Upper lobe of left lung (tissue), 6 donors: ENCODE measurements at regions not wholly inside any gene's neighbourhood (a gene's known extent, or its start where the extent isn't known, plus 50 kb on each side); places are given as distances from the start of the nearest gene placed in this dataset.

Source experiments
- ATAC-seq, 2 donors: fragments of 200-7000 bp; cut with Tn5 transposase; one replicate each; pipeline ENCODE4 v1.9.1; 2022; ENCODE audit warnings: mild to moderate bottlenecking in 2 of 2, moderate library complexity in 2 of 2; ENCODE audit not compliant: low FRiP score in 2 of 2
- DNase-seq, 2 donors: peaks; one replicate each; pipeline ENCODE4 v3.0.0-alpha.2; 2019 to 2020
- H3K27ac ChIP-seq, 4 donors: fragments of 200-600 bp; sonication (generic); one replicate each; pipeline ENCODE4 v1.5.1; 2016 to 2019
- H3K27me3 ChIP-seq, 4 donors: fragments of 200-600 bp; sonication (generic); one replicate each; pipeline ENCODE4 v1.5.1; 2017 to 2019
- H3K36me3 ChIP-seq, 4 donors: fragments of 200-600 bp; sonication (generic); one replicate each; pipeline ENCODE4 v1.5.1; 2016 to 2019
- H3K4me1 ChIP-seq, 4 donors: fragments of 200-600 bp; sonication (generic); one replicate each; pipeline ENCODE4 v1.5.1; 2018 to 2019
- H3K4me3 ChIP-seq, 4 donors: fragments of 200-600 bp; sonication (generic); one replicate each; pipeline ENCODE4 v1.5.1; 2017 to 2019; ENCODE audit warnings: mild to moderate bottlenecking in 2 of 4, moderate library complexity in 1 of 4
- H3K9me3 ChIP-seq, 4 donors: fragments of 200-600 bp; sonication (generic); one replicate each; pipeline ENCODE4 v1.5.1; 2018 to 2019
- EP300 ChIP-seq, 4 donors: sonication (generic); formaldehyde crosslinking; IDR thresholded peaks; one replicate each; pipeline ENCODE4 v1.5.1; 2017; ENCODE audit warnings: antibody characterized with exemption in 4 of 4, control low read depth in 2 of 4
- POLR2A ChIP-seq, 4 donors: fragments of 450-650 bp; IDR thresholded peaks; one replicate each; pipeline ENCODE4 v1.5.1; 2016 to 2017; ENCODE audit warnings: antibody characterized with exemption in 4 of 4, mild to moderate bottlenecking in 2 of 4
- POLR2AphosphoS5 ChIP-seq, 2 donors: sonication (generic); formaldehyde crosslinking; IDR thresholded peaks; one replicate each; pipeline ENCODE4 v1.5.1; 2017; ENCODE audit warnings: antibody characterized with exemption in 2 of 2
- WGBS, 2 donors: methylation state at CpG; one replicate each; pipeline ENCODE4 v1.1.5; 2017 to 2018; 5-methylcytosine and 5-hydroxymethylcytosine counted together
- TF ChIP-seq, protein P1 (sequence below), 6 experiments: fragments of 450-650 bp in 4 of 6; fragments of 200-600 bp in 2 of 6; sonication (generic) in 2 of 6; IDR thresholded peaks; one replicate each; pipeline ENCODE4 v1.5.1; 2016 to 2019; ENCODE audit warnings: antibody characterized with exemption in 6 of 6
- donor health status: DM: no; HTN: no; CAD: no; lungs with moderate emphysema.
- donor health status: DM: no; HTN: yes; CAD: no; lungs with severe emphysema.

DNA sequence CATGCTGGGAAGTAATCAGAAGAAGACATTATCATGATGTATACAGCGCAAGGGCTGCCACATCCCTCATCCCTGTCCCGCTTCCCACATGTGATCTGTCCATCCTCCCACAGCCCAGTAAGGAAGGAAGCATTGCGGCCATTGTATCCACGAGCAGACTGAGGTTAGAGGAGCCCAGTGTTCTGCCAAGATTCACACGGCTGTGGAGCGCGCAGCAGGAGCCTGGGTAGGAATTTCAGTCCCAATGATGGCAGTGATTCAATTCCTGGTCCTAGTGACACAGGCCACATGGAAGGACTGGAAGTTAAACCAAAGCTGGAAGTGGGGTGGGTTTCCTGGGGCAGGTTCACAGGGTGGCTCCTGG is 89.2 kb downstream of the RTL6 start:
- Histone ChIP-seq H3K4me3 (no peak overlapping the region), H3K4me1 (no peaks in the 10 kb centered on the region), H3K27ac (no peak overlapping the region), H3K27me3 (no peaks in the 10 kb centered on the region), H3K9me3 (no peaks in the 10 kb centered on the region), H3K36me3 (no peaks in the 10 kb centered on the region)
- no peak for ATAC-seq
- 78% methylated on average over 4 to 7 of the region's 7 CpGs for WGBS, 2 donors
- TF ChIP-seq POLR2AphosphoS5 (IDR thresholded peaks at IDR 0.05) (no peak), EP300 (IDR thresholded peaks at IDR 0.05) (no peak), POLR2A (IDR thresholded peaks at IDR 0.05) (no peak)
- TF ChIP-seq, protein P1, sequence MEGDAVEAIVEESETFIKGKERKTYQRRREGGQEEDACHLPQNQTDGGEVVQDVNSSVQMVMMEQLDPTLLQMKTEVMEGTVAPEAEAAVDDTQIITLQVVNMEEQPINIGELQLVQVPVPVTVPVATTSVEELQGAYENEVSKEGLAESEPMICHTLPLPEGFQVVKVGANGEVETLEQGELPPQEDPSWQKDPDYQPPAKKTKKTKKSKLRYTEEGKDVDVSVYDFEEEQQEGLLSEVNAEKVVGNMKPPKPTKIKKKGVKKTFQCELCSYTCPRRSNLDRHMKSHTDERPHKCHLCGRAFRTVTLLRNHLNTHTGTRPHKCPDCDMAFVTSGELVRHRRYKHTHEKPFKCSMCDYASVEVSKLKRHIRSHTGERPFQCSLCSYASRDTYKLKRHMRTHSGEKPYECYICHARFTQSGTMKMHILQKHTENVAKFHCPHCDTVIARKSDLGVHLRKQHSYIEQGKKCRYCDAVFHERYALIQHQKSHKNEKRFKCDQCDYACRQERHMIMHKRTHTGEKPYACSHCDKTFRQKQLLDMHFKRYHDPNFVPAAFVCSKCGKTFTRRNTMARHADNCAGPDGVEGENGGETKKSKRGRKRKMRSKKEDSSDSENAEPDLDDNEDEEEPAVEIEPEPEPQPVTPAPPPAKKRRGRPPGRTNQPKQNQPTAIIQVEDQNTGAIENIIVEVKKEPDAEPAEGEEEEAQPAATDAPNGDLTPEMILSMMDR (IDR thresholded peaks at IDR 0.05), result no peak
- DNase-seq, result no peak

- Histone ChIP-seq H3K36me3 (no peaks in the 10 kb centered on the region), H3K4me3 (no peak overlapping the region), H3K9me3 (no peaks in the 10 kb centered on the region), H3K27me3 (no peaks in the 10 kb centered on the region), H3K27ac (no peak overlapping the region), H3K4me1 (no peaks in the 10 kb centered on the region)
- peak; percentile 9 to 29 for DNase-seq
- TF ChIP-seq POLR2AphosphoS5 (IDR thresholded peaks at IDR 0.05), result no peak
- no peak for ATAC-seq
- WGBS, 2 donors, result 84 to 86% methylated on average over 12 to 19 of the region's 21 CpGs
These were observed 89.8 kb downstream of the RTL6 start for GRCh38 chr22:44407987-44408828.

- Histone ChIP-seq H3K4me1 (no peaks in the 10 kb centered on the region), H3K4me3 (no peak overlapping the region), H3K27me3 (no peaks in the 10 kb centered on the region), H3K9me3 (no peaks in the 10 kb centered on the region), H3K36me3 (no peaks in the 10 kb centered on the region), H3K27ac (no peak overlapping the region)
- DNase-seq (peak; percentile 17 to 42), ATAC-seq (no peak)
- no peak for TF ChIP-seq POLR2A (IDR thresholded peaks at IDR 0.05)
- no peak for TF ChIP-seq POLR2AphosphoS5 (IDR thresholded peaks at IDR 0.05)
- no peak for TF ChIP-seq EP300 (IDR thresholded peaks at IDR 0.05)
- TF ChIP-seq, protein P1 (IDR thresholded peaks at IDR 0.05), result no peak
- 88 to 94% methylated on average over 20 to 23 of the region's 23 CpGs for WGBS, 2 donors
These were observed 90.7 kb downstream of the RTL6 start for GRCh38 chr22:44407171-44407986.

DNA sequence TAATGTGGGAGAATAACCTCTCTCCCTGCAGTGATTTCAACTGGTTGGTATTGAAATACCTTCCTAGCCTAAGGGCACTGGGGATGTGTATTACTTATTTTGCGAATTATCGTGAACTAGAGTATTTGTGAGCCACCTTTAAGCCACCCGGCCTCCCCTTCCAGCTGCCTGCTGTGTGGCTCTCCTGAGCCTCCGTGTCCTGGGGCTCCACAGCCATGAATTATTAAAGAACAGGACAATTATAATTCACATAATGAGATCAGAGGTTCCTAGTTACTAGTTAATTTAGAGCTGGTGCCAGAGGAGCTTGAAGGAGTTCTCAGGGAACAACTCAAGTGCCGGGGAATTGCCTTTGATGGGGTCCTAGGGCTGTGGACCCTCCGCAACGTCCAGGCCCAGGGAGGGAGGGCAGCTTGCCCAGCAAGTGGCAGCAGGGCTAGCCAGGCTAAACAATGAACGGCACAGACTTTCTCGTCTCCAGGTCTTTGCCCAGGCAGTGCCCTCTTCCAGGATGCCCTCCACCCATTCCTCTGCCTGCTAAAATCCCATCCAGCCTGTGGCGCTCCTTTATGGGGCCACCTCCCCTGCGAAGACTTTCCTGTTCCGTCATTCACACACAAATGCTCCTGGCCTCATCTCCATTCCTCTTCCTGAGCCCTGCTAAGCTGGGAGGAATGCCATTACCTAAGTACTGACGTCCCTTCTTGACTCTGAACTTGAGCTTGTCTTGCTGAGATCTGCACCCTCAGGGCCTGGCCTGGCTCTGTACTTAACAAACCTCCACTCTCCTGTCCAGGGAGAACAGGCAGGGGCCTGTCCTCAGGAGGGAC is 91.5 kb downstream of the RTL6 start:
- Histone ChIP-seq H3K36me3 (no peaks in the 10 kb centered on the region), H3K27ac (no peak overlapping the region), H3K9me3 (no peaks in the 10 kb centered on the region), H3K4me1 (no peaks in the 10 kb centered on the region), H3K27me3 (no peaks in the 10 kb centered on the region), H3K4me3 (no peak overlapping the region)
- 63 to 66% methylated on average over 11 to 13 of the region's 13 CpGs for WGBS, 2 donors
- TF ChIP-seq POLR2AphosphoS5 (IDR thresholded peaks at IDR 0.05) (no peak), EP300 (IDR thresholded peaks at IDR 0.05) (no peak), POLR2A (IDR thresholded peaks at IDR 0.05) (no peak)
- TF ChIP-seq, protein P1 (IDR thresholded peaks at IDR 0.05), result no peak
- DNase-seq, result peak in 1 of 2 donors; percentile 18
- ATAC-seq, result no peak

DNA sequence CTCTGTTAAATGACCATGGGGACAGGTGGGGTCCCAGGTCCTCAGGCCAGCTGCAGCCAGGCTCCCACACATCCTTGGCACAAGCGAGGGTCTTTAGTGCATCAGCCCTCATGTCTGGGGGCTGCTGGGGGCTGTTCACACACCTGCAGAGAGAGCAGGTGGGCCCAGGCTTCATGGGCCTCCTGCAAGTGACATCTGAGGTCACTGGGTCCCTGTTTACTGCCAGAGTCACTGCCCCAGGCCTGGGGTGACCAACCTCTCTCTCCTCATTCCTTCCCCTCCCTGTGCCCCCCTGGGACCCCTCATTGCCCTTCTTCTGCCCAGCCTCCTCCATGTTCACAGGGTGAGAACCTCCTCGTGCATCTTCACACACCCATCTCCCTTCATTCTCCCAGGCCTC is 92.4 kb downstream of the RTL6 start:
- H3K4me3 ChIP-seq, result no peak overlapping the region
- TF ChIP-seq EP300 (IDR thresholded peaks at IDR 0.05) (no peak), POLR2AphosphoS5 (IDR thresholded peaks at IDR 0.05) (no peak)
- TF ChIP-seq, protein P1 (IDR thresholded peaks at IDR 0.05), result no peak
- H3K4me1 ChIP-seq, result no peaks in the 10 kb centered on the region
- DNase-seq (peak in 1 of 2 donors; percentile 19), ATAC-seq (no peak)
- H3K27me3 ChIP-seq, result no peaks in the 10 kb centered on the region
- no peaks in the 10 kb centered on the region for H3K9me3 ChIP-seq
- no peak overlapping the region for H3K27ac ChIP-seq
- no peaks in the 10 kb centered on the region for H3K36me3 ChIP-seq
- 83 to 92% methylated on average over 2 of the region's 2 CpGs for WGBS, 2 donors
